PFSK-1 (cell line): ENCODE measurements at regions not wholly inside any gene's neighbourhood (a gene's known extent, or its start where the extent isn't known, plus 50 kb on each side); places are given as distances from the start of the nearest gene placed in this dataset.

Experiments used
- FOXP2 ChIP-seq: optimal IDR thresholded peaks from 2 replicates; pipeline ENCODE3; 2011; ENCODE audit warnings: borderline replicate concordance, control low read depth, inconsistent platforms; ENCODE audit not compliant: insufficient read depth; ENCODE audit errors: extremely low read length, extremely low read depth
- POLR2AphosphoS5 ChIP-seq: IDR thresholded peaks from 2 replicates; pipeline ENCODE4 v1.6.1; 2012; ENCODE audit warnings: low read depth, mild to moderate bottlenecking, control low read depth, low read length, moderate library complexity
- SIN3A ChIP-seq: IDR thresholded peaks from 2 replicates; pipeline ENCODE4 v1.6.1; 2012; ENCODE audit warnings: mild to moderate bottlenecking, low read length, moderate library complexity, borderline replicate concordance; ENCODE audit not compliant: insufficient read depth
- TAF1 ChIP-seq: IDR thresholded peaks from 2 replicates; pipeline ENCODE4 v1.6.1; 2012; ENCODE audit warnings: low read length, control low read depth, borderline replicate concordance; ENCODE audit not compliant: insufficient read depth
- TF ChIP-seq, protein P1 (sequence below), 2 experiments: IDR thresholded peaks; 2 replicates each; pipeline versions ENCODE4 v1.6.1 to v1.8.0; 2011 to 2012; ENCODE audit warnings: low read depth in 2 of 2, low read length in 2 of 2, control low read depth in 1 of 2, inconsistent platforms in 1 of 2, mild to moderate bottlenecking in 1 of 2, moderate library complexity in 1 of 2; ENCODE audit not compliant: insufficient read depth in 1 of 2

DNA sequence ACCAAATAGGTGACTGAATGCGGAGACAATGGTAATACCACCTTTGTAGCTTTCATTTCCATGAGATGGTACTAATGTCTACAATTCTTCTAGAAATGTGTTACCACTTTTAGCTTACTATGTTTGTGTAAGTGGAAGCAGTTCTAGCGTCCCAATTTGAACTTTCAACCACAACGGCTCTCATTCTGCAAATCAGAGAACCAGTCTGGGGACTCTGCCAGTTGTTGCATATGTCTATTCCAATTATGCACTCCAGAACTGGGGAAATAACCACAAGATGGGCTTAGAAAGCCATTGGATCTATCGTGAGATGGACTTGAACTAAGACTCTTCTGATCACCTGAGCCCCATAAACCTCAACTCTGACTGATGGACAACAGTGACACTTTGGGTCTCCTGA is 862.3 kb downstream of the SLITRK1 start:
- no peak for TF ChIP-seq FOXP2
- TF ChIP-seq, protein P1, sequence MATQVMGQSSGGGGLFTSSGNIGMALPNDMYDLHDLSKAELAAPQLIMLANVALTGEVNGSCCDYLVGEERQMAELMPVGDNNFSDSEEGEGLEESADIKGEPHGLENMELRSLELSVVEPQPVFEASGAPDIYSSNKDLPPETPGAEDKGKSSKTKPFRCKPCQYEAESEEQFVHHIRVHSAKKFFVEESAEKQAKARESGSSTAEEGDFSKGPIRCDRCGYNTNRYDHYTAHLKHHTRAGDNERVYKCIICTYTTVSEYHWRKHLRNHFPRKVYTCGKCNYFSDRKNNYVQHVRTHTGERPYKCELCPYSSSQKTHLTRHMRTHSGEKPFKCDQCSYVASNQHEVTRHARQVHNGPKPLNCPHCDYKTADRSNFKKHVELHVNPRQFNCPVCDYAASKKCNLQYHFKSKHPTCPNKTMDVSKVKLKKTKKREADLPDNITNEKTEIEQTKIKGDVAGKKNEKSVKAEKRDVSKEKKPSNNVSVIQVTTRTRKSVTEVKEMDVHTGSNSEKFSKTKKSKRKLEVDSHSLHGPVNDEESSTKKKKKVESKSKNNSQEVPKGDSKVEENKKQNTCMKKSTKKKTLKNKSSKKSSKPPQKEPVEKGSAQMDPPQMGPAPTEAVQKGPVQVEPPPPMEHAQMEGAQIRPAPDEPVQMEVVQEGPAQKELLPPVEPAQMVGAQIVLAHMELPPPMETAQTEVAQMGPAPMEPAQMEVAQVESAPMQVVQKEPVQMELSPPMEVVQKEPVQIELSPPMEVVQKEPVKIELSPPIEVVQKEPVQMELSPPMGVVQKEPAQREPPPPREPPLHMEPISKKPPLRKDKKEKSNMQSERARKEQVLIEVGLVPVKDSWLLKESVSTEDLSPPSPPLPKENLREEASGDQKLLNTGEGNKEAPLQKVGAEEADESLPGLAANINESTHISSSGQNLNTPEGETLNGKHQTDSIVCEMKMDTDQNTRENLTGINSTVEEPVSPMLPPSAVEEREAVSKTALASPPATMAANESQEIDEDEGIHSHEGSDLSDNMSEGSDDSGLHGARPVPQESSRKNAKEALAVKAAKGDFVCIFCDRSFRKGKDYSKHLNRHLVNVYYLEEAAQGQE (IDR thresholded peaks at IDR 0.05; ENCODE audit: insufficient read depth in 1 of 2, low read depth in 2 of 2, low read length in 2 of 2): no peak

DNA sequence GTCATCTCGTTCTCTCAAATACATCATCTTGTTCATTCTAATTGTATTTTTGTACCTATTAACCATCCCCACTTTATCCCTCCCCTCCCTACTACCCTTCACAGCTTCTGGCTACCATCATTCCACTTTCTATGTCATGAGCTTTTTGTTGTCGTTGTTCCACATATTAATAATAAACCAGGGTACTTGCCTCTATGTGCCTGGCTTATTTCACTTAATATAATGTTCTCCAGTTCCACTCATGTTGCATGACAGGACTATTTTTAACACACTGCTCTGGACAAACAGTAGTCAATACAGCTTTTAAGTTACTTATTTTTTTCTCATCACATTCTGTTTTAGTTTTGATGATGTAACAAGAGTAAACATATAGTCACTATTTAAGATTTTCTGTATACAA is 872.3 kb downstream of the SLITRK1 start:
- no peak for TF ChIP-seq FOXP2
- TF ChIP-seq, protein P1 (IDR thresholded peaks at IDR 0.05; ENCODE audit: insufficient read depth in 1 of 2, low read depth in 2 of 2, low read length in 2 of 2): no peak
- no peak for TF ChIP-seq POLR2AphosphoS5
- no peak for TF ChIP-seq SIN3A
- no peak for TF ChIP-seq TAF1

DNA sequence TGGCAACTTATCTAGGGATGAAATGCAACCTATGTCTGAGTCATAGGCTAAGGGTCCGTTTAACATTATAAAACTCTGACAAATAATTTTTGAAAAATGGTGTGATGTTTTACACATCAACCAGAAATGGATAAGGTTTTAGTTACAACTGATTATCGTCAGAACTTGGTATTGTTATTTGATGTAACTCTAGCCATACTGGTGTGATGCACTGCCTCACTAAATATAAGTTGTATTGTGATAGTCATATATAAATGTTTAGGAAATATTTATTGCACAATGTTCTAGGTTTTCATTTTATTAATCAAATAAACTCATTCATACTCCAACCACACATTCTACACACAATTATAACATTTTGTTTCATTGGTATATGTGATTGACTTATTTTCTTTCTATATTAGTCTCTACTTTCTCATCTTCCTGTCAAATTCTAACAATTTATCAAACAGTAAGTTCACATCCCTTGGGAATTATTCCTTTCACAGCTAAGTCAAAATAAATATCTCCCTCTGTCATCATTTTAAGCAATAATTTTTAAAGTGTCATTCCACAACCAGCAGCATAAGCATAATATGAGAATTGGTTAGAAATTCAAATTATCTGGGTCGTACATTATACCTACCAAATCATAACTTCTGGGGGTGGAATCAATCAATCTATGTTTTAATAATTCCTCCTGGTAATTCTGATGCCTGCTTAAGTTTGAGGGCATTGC is 873.9 kb downstream of the SLITRK1 start:
- TF ChIP-seq, protein P1 (IDR thresholded peaks at IDR 0.05; ENCODE audit: insufficient read depth in 1 of 2, low read depth in 2 of 2, low read length in 2 of 2): no peak
- TF ChIP-seq FOXP2: no peak
- no peak for TF ChIP-seq POLR2AphosphoS5
- no peak for TF ChIP-seq SIN3A
- TF ChIP-seq TAF1: no peak

DNA sequence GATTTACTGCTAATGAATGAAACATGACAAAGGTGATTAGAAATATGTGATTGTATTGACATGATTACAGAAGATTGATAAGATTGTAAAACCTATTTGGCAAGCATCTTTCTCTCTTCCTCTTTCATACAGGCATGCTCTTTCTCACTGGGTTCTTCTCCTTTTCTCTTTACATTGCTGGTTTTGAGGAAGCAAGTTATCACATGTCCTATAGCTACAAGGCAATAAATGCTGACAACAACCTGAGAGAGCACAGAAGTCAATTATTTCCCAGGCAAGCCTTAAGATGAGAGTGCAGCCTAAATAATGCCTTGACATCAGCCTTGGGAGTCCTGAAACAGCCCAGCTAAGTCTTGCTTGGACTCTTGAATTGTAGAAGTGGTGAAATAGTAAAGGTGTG is 875.0 kb downstream of the SLITRK1 start:
- TF ChIP-seq POLR2AphosphoS5 (no peak), FOXP2 (no peak), TAF1 (no peak), SIN3A (no peak)
- TF ChIP-seq, protein P1 (IDR thresholded peaks at IDR 0.05; ENCODE audit: insufficient read depth in 1 of 2, low read depth in 2 of 2, low read length in 2 of 2): no peak

DNA sequence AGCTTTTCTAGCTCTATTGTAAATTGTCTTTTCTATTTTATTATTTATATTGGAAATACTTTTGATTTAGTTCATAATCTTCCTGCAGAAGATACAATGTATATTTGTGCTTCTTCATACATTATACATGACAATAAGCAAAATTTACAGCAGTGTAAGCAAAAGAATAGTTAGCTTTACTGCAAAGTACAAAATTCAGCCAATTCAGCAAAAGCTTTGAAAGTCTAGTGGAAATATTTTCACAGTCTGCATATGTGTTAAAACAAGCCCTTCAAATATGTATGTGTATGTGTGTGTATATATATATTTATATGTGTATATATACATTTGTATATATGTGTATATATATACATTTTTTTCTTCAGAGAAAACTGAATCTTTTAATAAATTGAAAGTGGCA is 879.1 kb downstream of the SLITRK1 start:
- TF ChIP-seq FOXP2: no peak
- TF ChIP-seq TAF1: no peak
- TF ChIP-seq POLR2AphosphoS5: no peak
- no peak for TF ChIP-seq SIN3A
- TF ChIP-seq, protein P1 (IDR thresholded peaks at IDR 0.05; ENCODE audit: insufficient read depth in 1 of 2, low read depth in 2 of 2, low read length in 2 of 2): no peak
